Astrocyte of the spinal cord (primary cell): ENCODE measurements at regions not wholly inside any gene's neighbourhood (a gene's known extent, or its start where the extent isn't known, plus 50 kb on each side); places are given as distances from the start of the nearest gene placed in this dataset.

Experiments
- DNase-seq: peaks from one replicate; pipeline ENCODE4 v3.0.0; 2011; ENCODE audit warnings: low read depth, low spot score
- H3K4me3 ChIP-seq: 2 replicates; pipeline ENCODE4 v1.5.1; 2011; ENCODE audit warnings: low read depth, mild to moderate bottlenecking, low read length, moderate library complexity
- in situ Hi-C: cut with HindIII; loops from 2 replicates; pipeline ENCODE4 v1.10.0; 2017; ENCODE audit warnings: low sequenced_read_pairs
- TF ChIP-seq, protein P1 (sequence below): IDR thresholded peaks from 2 replicates; pipeline ENCODE4 v1.5.1; 2012; ENCODE audit warnings: low read depth, mild to moderate bottlenecking, low read length, inconsistent platforms

- in situ Hi-C loops, result no loop called here
- no peak overlapping the region for H3K4me3 ChIP-seq
- TF ChIP-seq, protein P1, sequence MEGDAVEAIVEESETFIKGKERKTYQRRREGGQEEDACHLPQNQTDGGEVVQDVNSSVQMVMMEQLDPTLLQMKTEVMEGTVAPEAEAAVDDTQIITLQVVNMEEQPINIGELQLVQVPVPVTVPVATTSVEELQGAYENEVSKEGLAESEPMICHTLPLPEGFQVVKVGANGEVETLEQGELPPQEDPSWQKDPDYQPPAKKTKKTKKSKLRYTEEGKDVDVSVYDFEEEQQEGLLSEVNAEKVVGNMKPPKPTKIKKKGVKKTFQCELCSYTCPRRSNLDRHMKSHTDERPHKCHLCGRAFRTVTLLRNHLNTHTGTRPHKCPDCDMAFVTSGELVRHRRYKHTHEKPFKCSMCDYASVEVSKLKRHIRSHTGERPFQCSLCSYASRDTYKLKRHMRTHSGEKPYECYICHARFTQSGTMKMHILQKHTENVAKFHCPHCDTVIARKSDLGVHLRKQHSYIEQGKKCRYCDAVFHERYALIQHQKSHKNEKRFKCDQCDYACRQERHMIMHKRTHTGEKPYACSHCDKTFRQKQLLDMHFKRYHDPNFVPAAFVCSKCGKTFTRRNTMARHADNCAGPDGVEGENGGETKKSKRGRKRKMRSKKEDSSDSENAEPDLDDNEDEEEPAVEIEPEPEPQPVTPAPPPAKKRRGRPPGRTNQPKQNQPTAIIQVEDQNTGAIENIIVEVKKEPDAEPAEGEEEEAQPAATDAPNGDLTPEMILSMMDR, result no peak
- no peak for DNase-seq
Measured at GRCh38 chr2:147223553-147224060, 621.2 kb upstream of the ACVR2A start.

- in situ Hi-C loops, result no loop called here
Measured at GRCh38 chr2:147223119-147223518, 621.7 kb upstream of the ACVR2A start.

GRCh38 chr2:147222506-147222905, 622.3 kb upstream of the ACVR2A start:
- TF ChIP-seq, protein P1, result no peak
- DNase-seq, result no peak
- in situ Hi-C loops, result no loop called here
- no peak overlapping the region for H3K4me3 ChIP-seq

More at GRCh38 chr2:147223119-147223518, 621.7 kb upstream of the ACVR2A start:
- no peak overlapping the region for H3K4me3 ChIP-seq
- no peak for DNase-seq
- TF ChIP-seq, protein P1, result no peak

DNA sequence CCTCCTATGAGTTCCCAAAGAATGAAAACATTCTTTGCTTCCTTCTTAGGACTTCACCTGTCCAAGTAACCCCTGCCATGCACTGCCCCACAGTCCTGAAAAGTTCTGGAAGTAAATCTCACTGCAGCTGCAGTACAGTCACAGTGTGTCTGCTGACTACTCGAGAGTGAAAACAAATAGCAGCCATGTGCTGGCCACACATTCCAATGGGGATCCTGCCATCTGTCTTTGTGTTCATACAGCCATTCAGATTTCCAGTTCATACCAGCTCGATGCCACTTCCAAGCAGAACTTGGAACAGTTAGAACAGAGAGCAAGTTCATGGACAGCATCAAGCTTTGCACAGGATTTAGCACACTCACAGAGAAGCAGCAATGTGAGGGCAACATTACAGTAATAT, 629.9 kb upstream of the ACVR2A start:
- no peak for DNase-seq
- no peak overlapping the region for H3K4me3 ChIP-seq
- in situ Hi-C loops, result no loop called here
- TF ChIP-seq, protein P1, result no peak

- in situ Hi-C loops, result no loop called here
- no peak overlapping the region for H3K4me3 ChIP-seq
- no peak for DNase-seq
- TF ChIP-seq, protein P1, result no peak
Measured at GRCh38 chr2:147211484-147211883, 633.3 kb upstream of the ACVR2A start.

- TF ChIP-seq, protein P1, result no peak
- in situ Hi-C loops, result no loop called here
- peak; percentile 90 for DNase-seq
- no peak overlapping the region for H3K4me3 ChIP-seq
Measured at GRCh38 chr2:147204102-147204501, 640.7 kb upstream of the ACVR2A start.
